K562 (cell line): ENCODE measurements at regions not wholly inside any gene's neighbourhood (a gene's known extent, or its start where the extent isn't known, plus 50 kb on each side); places are given as distances from the start of the nearest gene placed in this dataset.

Experiments
- ATAC-seq: fragments of 200-7000 bp; cut with Tn5 transposase; 3 replicates; pipeline ENCODE4 v1.9.1; 2020; ENCODE audit warnings: moderate library complexity
- BruUV-seq: library from RNA; stranded (reverse); fragments of 400-500 nt; replicated peaks from 2 replicates; lab custom pipeline; 2021; lab: Mats Ljungman, UMichigan
- CTCF ChIA-PET: fragments of 300-600 bp; formaldehyde crosslinking; extraction: SDS; loops from one replicate; lab custom pipeline; 2021; ENCODE audit warnings: low intra/inter-chr PET ratio; lab: Yijun Ruan, JAX
- POLR2A ChIA-PET: fragments of 300-600, 350-650 bp; sonication (Branson Sonifier 250); formaldehyde crosslinking; extraction: SDS; loops from one replicate; lab custom pipeline; 2021; ENCODE audit warnings: antibody characterized with exemption, inconsistent platforms; lab: Yijun Ruan, JAX
- DNase-seq, 4 experiments: peaks; one replicate each; pipeline versions ENCODE4 v3.0.0 to v3.0.0-alpha.2; 2011 to 2018; ENCODE audit warnings: low spot score in 3 of 4, mixed read lengths in 3 of 4; ENCODE audit errors: extremely low read depth in 1 of 4
- FAIRE-seq: peaks from 2 replicates; lab custom pipeline; 2011; peaks lifted over from hg19 to GRCh38; lab: Jason Lieb, UNC
- H2AFZ ChIP-seq: 2 replicates; pipeline ENCODE4 v1.6.0; 2011; ENCODE audit warnings: low read depth, low read length, control low read depth, inconsistent platforms
- H3K27ac ChIP-seq: fragments of 200-600 bp; 3 replicates; pipeline ENCODE4 v1.8.0; 2011; ENCODE audit warnings: low read depth, mild to moderate bottlenecking, control low read depth, inconsistent platforms, low read length, moderate library complexity, mixed read lengths; ENCODE audit errors: extremely low read depth
- H3K27me3 ChIP-seq, 2 experiments: fragments of 300-600 bp in 1 of 2; 2 replicates in 1 of 2; 3 replicates in 1 of 2; pipeline versions ENCODE4 v1.6.0 to v1.8.0; 2011; ENCODE audit warnings: inconsistent platforms in 2 of 2, low read length in 2 of 2, mild to moderate bottlenecking in 1 of 2, mixed read lengths in 1 of 2, moderate library complexity in 1 of 2; ENCODE audit not compliant: control insufficient read depth in 2 of 2, insufficient read depth in 2 of 2
- H3K36me3 ChIP-seq: fragments of 300-600 bp; 3 replicates; pipeline ENCODE4 v1.8.0; 2011; ENCODE audit warnings: mild to moderate bottlenecking, low read length, inconsistent platforms; ENCODE audit not compliant: control insufficient read depth, insufficient read depth
- H3K4me1 ChIP-seq, 2 experiments: fragments of 200-600 bp in 1 of 2; replicated peaks in 1 of 2; 2 replicates in 1 of 2; 3 replicates in 1 of 2; pipeline versions ENCODE4 v1.5.1 to v1.8.0; 2011; ENCODE audit warnings: inconsistent platforms in 2 of 2, low read length in 2 of 2, mild to moderate bottlenecking in 1 of 2, mixed read lengths in 1 of 2, moderate library complexity in 1 of 2; ENCODE audit not compliant: control insufficient read depth in 2 of 2, insufficient read depth in 2 of 2
- H3K4me2 ChIP-seq: 2 replicates; pipeline ENCODE4 v1.6.1; 2011; ENCODE audit warnings: low read length, control low read depth, inconsistent platforms, mixed read lengths; ENCODE audit not compliant: insufficient read depth
- H3K4me3 ChIP-seq: fragments of 200-600 bp; sonication (generic), shearing (Covaris generic); 2 replicates; pipeline ENCODE4 v1.5.1; 2016; ENCODE audit warnings: control low read depth, inconsistent platforms
- H3K79me2 ChIP-seq: fragments of 200-600 bp; 3 replicates; pipeline ENCODE4 v1.8.0; 2011; ENCODE audit warnings: low read length, inconsistent platforms; ENCODE audit not compliant: control insufficient read depth, insufficient read depth
- H3K9ac ChIP-seq, 2 experiments: 2 replicates each; pipeline versions ENCODE4 v1.6.0 to v1.6.1; 2011; ENCODE audit warnings: low read depth in 2 of 2, low read length in 2 of 2, control low read depth in 1 of 2, inconsistent platforms in 1 of 2, mild to moderate bottlenecking in 1 of 2, mixed read lengths in 1 of 2; ENCODE audit not compliant: insufficient read depth in 1 of 2
- H3K9me1 ChIP-seq: one replicate; pipeline ENCODE4 v1.6.0; 2011; ENCODE audit warnings: inconsistent platforms, mild to moderate bottlenecking, low read length, moderate library complexity; ENCODE audit not compliant: control insufficient read depth, insufficient read depth
- H3K9me3 ChIP-seq: replicated peaks from 2 replicates; pipeline ENCODE4 v1.5.1; 2011; ENCODE audit warnings: low read depth, low read length, inconsistent platforms; ENCODE audit not compliant: control insufficient read depth, insufficient read depth
- H4K20me1 ChIP-seq: replicated peaks from 2 replicates; pipeline ENCODE4 v1.6.1; 2011; ENCODE audit warnings: low read length, inconsistent platforms, mixed read lengths; ENCODE audit not compliant: control insufficient read depth, insufficient read depth
- BACH1 ChIP-seq: fragments of 200-800 bp; sonication (Bioruptor generic); IDR thresholded peaks from 2 replicates; pipeline ENCODE4 v1.6.1; 2016; ENCODE audit warnings: missing genetic modification characterization, missing compliant biosample characterization
- ETS2 ChIP-seq: IDR thresholded peaks from 2 replicates; pipeline ENCODE4 v1.6.1; 2016; ENCODE audit warnings: borderline replicate concordance, missing genetic modification characterization, mild to moderate bottlenecking, moderate library complexity, missing compliant biosample characterization; ENCODE audit not compliant: poor library complexity, severe bottlenecking
- GATAD2B ChIP-seq: fragments of 450-650 bp; IDR thresholded peaks from 2 replicates; pipeline ENCODE4 v1.6.1; 2017; ENCODE audit warnings: mild to moderate bottlenecking, borderline replicate concordance
- HDAC8 ChIP-seq: fragments of 450-650 bp; IDR thresholded peaks from 2 replicates; pipeline ENCODE4 v1.6.1; 2016; ENCODE audit warnings: mild to moderate bottlenecking, missing genetic modification characterization, moderate library complexity, missing compliant biosample characterization
- JUN ChIP-seq, 2 experiments: sonication (generic) in 1 of 2; formaldehyde crosslinking in 1 of 2; IDR thresholded peaks; 2 replicates each; pipeline versions ENCODE4 v1.6.1 to v1.8.0; 2012 to 2022; ENCODE audit warnings: borderline replicate concordance in 2 of 2, mild to moderate bottlenecking in 2 of 2, improper control_type of control experiment in 1 of 2, low read depth in 1 of 2, low read length in 1 of 2, missing genetic modification reagents in 1 of 2
- PTRF ChIP-seq: fragments of 450-650 bp; IDR thresholded peaks from 2 replicates; pipeline ENCODE4 v1.6.1; 2016; ENCODE audit warnings: mild to moderate bottlenecking, missing genetic modification characterization, missing compliant biosample characterization
- RBM25 ChIP-seq: fragments of 200-400 bp; formaldehyde crosslinking; IDR thresholded peaks from 2 replicates; pipeline ENCODE4 v1.6.1; 2018; ENCODE audit warnings: low read length, low read depth, moderate library complexity; ENCODE audit not compliant: severe bottlenecking
- ZKSCAN1 ChIP-seq: fragments of 150-350 bp; IDR thresholded peaks from 2 replicates; pipeline ENCODE4 v1.6.1; 2016; ENCODE audit warnings: low read depth, low read length
- ZNF146 ChIP-seq: IDR thresholded peaks from one replicate; pipeline ENCODE4 v1.6.1; 2018; ENCODE audit warnings: missing compliant biosample characterization; ENCODE audit not compliant: unreplicated experiment
- ZSCAN32 ChIP-seq: fragments of 450-650 bp; formaldehyde crosslinking; IDR thresholded peaks from 2 replicates; pipeline ENCODE4 v1.4.0; 2020; ENCODE audit warnings: mild to moderate bottlenecking, moderate library complexity
- WGBS: fragments of 100-300 bp; shearing (Covaris generic); methylation state at CpG from one replicate; pipeline ENCODE4 v1.1.6; 2016; ENCODE audit warnings: low coverage, mixed read lengths; ENCODE audit not compliant: insufficient coverage; ENCODE audit errors: missing lambda C conversion rate; 5-methylcytosine and 5-hydroxymethylcytosine counted together
- in situ Hi-C: fragments of 300-500 bp; cut with MboI; formaldehyde crosslinking; loops from 4 replicates; pipeline ENCODE4 v1.15.0; 2018; ENCODE audit warnings: inconsistent platforms, mixed read lengths
- intact Hi-C: fragments of 100-400 bp; cut with micrococcal nuclease; formaldehyde crosslinking; loops from 2 replicates; pipeline ENCODE4 v1.14.2; 2022
- TF ChIP-seq, protein P1 (sequence below): sonication (generic); formaldehyde crosslinking; IDR thresholded peaks from 2 replicates; pipeline ENCODE4 v1.5.0; 2020; ENCODE audit warnings: missing genetic modification reagents
- TF ChIP-seq, protein P2 (sequence below): IDR thresholded peaks from 2 replicates; pipeline ENCODE4 v1.6.1; 2016; ENCODE audit warnings: missing genetic modification characterization, missing compliant biosample characterization
- TF ChIP-seq, protein P3 (sequence below): fragments of 450-650 bp; IDR thresholded peaks from one replicate; pipeline ENCODE4 v1.6.1; 2018; ENCODE audit warnings: mild to moderate bottlenecking, moderate library complexity; ENCODE audit not compliant: partially characterized antibody
- TF ChIP-seq, protein P4 (sequence below): fragments of 450-650 bp; IDR thresholded peaks from 2 replicates; pipeline ENCODE4 v1.6.1; 2018; ENCODE audit warnings: mild to moderate bottlenecking, low read depth; ENCODE audit not compliant: partially characterized antibody
- TF ChIP-seq, protein P5 (sequence below): fragments of 450-650 bp; IDR thresholded peaks from 2 replicates; pipeline ENCODE4 v1.6.1; 2016; ENCODE audit warnings: antibody characterized with exemption

DNA sequence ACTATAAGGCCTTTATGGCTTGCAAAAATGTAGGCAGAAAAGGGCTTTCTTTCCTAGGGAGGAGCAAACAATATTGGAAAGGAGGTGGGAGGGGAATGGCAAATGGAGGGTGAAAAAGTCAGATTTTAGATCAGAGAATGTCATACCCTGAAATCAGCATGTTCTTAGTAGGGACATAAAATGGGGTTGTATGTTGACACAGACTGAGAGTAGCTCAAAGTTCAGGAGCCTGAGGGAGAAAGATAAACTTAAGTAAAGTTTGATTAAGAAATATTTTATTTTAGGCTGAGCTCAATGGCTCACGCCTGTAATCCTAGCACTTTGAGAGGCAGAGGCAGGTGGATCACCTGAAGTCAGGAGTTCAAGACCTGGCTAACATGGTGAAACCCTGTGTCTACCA lies 83.8 kb downstream of the ZNF737 start (continued):
- TF ChIP-seq ETS2 (tag) = no peak
- TF ChIP-seq ZNF146 (CRISPR knock-in tag) = no peak
- no peak for TF ChIP-seq JUN (IDR thresholded peaks at IDR 0.05; ENCODE audit: borderline replicate concordance, low read depth, low read length)
- TF ChIP-seq JUN (CRISPR knock-in tag; IDR thresholded peaks at IDR 0.05; ENCODE audit: borderline replicate concordance) = no peak
- TF ChIP-seq PTRF (tag) = no peak
- TF ChIP-seq ZSCAN32 (CRISPR knock-in tag) = no peak
- TF ChIP-seq GATAD2B = no peak
- TF ChIP-seq, all 486 proteins: peak for 0

DNA sequence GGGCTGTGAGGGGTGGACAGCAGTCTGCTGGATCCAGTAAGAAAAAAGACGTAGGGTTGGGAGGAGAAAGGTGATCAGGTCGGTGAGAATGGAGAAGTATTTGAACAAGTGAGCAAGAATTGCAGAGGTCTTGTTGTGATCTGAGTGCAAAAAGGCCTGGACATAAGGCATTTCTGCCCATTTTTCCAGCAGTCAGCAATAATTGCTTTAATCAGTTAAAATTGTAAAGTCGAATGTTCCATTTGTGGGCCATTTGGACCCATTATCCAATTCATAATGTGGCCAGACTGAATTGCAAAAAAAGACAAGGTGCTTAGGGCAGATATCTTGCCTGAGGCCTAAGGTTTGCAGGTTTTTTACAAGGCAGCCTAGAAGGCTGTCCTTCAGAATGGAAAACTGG lies 86.1 kb downstream of the ZNF737 start:
- ChIA-PET CTCF (no interaction called here), POLR2A (no interaction called here)
- Histone ChIP-seq H3K9me1 (no peaks in the 10 kb centered on the region), H3K4me1 (no peaks in the 10 kb centered on the region), H3K27ac (no peak overlapping the region), H3K27me3 (no peaks in the 10 kb centered on the region), H3K79me2 (no peaks in the 10 kb centered on the region), H3K4me3 (no peak overlapping the region), H3K4me2 (no peak overlapping the region)
- intact Hi-C loops = no loop called here
- WGBS = 0% methylated on average over 2 of the region's 3 CpGs
- no peak for DNase-seq
- no peak for FAIRE-seq
- ATAC-seq = no peak
- BruUV-seq = no TSS peak
- TF ChIP-seq ZKSCAN1 = no peak
- no peak for TF ChIP-seq BACH1
- TF ChIP-seq, protein P1, sequence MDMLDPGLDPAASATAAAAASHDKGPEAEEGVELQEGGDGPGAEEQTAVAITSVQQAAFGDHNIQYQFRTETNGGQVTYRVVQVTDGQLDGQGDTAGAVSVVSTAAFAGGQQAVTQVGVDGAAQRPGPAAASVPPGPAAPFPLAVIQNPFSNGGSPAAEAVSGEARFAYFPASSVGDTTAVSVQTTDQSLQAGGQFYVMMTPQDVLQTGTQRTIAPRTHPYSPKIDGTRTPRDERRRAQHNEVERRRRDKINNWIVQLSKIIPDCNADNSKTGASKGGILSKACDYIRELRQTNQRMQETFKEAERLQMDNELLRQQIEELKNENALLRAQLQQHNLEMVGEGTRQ (CRISPR knock-in tag) = no peak
- TF ChIP-seq, protein P2, sequence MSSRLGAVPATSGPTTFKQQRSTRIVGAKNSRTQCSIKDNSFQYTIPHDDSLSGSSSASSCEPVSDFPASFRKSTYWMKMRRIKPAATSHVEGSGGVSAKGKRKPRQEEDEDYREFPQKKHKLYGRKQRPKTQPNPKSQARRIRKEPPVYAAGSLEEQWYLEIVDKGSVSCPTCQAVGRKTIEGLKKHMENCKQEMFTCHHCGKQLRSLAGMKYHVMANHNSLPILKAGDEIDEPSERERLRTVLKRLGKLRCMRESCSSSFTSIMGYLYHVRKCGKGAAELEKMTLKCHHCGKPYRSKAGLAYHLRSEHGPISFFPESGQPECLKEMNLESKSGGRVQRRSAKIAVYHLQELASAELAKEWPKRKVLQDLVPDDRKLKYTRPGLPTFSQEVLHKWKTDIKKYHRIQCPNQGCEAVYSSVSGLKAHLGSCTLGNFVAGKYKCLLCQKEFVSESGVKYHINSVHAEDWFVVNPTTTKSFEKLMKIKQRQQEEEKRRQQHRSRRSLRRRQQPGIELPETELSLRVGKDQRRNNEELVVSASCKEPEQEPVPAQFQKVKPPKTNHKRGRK (tag) = no peak
- TF ChIP-seq, protein P3, sequence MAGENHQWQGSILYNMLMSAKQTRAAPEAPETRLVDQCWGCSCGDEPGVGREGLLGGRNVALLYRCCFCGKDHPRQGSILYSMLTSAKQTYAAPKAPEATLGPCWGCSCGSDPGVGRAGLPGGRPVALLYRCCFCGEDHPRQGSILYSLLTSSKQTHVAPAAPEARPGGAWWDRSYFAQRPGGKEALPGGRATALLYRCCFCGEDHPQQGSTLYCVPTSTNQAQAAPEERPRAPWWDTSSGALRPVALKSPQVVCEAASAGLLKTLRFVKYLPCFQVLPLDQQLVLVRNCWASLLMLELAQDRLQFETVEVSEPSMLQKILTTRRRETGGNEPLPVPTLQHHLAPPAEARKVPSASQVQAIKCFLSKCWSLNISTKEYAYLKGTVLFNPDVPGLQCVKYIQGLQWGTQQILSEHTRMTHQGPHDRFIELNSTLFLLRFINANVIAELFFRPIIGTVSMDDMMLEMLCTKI = no peak
- TF ChIP-seq, protein P4, sequence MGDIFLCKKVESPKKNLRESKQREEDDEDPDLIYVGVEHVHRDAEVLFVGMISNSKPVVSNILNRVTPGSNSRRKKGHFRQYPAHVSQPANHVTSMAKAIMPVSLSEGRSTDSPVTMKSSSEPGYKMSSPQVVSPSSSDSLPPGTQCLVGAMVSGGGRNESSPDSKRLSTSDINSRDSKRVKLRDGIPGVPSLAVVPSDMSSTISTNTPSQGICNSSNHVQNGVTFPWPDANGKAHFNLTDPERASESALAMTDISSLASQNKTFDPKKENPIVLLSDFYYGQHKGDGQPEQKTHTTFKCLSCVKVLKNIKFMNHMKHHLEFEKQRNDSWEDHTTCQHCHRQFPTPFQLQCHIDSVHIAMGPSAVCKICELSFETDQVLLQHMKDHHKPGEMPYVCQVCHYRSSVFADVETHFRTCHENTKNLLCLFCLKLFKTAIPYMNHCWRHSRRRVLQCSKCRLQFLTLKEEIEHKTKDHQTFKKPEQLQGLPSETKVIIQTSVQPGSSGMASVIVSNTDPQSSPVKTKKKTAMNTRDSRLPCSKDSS = no peak
- no peak for TF ChIP-seq HDAC8 (tag)
- TF ChIP-seq RBM25 = no peak
- TF ChIP-seq, protein P5, sequence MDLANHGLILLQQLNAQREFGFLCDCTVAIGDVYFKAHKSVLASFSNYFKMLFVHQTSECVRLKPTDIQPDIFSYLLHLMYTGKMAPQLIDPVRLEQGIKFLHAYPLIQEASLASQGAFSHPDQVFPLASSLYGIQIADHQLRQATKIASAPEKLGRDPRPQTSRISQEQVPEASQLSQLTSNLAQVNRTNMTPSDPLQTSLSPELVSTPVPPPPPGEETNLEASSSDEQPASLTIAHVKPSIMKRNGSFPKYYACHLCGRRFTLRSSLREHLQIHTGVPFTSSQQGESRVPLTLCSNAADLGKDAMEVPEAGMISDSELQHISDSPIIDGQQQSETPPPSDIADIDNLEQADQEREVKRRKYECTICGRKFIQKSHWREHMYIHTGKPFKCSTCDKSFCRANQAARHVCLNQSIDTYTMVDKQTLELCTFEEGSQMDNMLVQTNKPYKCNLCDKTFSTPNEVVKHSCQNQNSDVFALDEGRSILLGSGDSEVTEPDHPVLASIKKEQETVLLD = no peak
- TF ChIP-seq, all 486 proteins: peak for 0
- Histone ChIP-seq H2AFZ (no peak overlapping the region), H4K20me1 (no peaks in the 10 kb centered on the region), H3K36me3 (no peaks in the 10 kb centered on the region), H3K9me3 (no peaks in the 10 kb centered on the region), H3K9ac (no peak overlapping the region)
- in situ Hi-C loops = no loop called here
